ENCODE measurements at regions not wholly inside any gene's neighbourhood (a gene's known extent, or its start where the extent isn't known, plus 50 kb on each side); places are given as distances from the start of the nearest gene placed in this dataset.

DNA sequence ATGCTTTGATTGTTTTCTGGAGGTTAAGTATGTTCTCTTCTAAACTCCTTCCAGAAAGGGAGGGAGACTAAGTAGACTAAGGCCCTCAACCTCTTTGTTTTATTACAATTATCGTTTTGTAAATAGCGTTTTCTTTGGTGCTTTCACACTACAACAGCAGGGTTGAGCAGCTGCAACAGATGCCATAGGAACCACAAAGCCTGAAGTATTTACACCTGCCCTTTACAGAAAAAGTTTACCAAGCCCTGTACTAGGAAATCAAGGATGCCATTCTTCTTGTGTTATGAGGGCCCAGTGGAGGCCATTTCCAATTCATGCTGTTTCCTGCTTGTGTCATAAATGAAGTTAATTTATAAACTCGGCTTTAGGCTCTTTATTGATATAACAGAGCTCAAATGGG is 914.8 kb downstream of the DCDC2C start:
- no peak for DNase-seq

GRCh38 chr2:4618630-4619228 is 915.4 kb downstream of the DCDC2C start:
- DNase-seq: no peak

DNA sequence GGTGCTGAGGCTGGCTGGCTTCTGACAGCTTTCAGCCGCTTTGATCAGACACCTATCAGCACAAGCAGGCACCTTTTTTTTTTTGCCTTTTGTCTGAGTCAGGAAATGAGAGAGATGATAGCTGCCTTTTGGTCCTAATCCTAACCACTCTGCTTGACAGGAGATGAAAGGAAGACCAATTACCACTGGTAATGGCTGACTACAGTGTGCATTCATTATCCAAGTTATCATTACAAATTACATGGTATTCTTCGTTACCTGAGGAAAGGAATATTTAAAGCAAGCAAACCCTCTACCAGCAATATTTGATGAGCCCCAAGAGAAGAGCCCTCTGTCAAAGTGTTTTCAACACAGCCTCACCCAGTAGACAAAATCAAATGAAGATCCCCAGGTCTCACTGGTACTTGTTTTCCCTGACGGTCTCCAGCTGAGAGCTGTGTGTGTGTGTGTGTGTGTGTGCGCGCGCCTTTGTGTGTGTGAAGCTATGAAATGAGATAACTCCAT is 925.7 kb downstream of the DCDC2C start:
- no peak for DNase-seq

- no peak for DNase-seq
These were observed 931.9 kb downstream of the DCDC2C start for GRCh38 chr2:4635289-4635688.

DNA sequence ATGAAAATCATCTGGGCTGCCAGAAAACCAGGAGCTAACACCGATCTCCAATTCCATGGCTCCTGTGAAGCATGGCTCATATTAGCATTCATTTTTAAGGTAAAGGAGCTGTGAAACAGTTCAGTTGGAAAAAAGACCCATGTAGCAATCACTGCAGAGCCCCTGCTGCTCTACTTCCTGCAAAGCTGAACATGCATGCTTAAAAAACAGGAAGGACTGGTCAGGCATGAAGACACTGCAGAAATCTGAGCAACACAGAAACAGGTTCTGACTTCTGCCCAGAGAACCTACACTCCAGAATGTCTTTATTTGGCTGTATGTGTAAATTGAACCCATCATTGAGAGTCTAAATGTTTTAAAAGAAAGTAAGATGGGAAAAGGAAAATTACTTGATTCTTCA is 950.6 kb downstream of the DCDC2C start:
- DNase-seq: no peak

GRCh38 chr2:4656326-4656725 is 953.0 kb downstream of the DCDC2C start:
- no peak for DNase-seq

GRCh38 chr2:4662161-4662779 is 958.9 kb downstream of the DCDC2C start:
- no peak for DNase-seq

DNA sequence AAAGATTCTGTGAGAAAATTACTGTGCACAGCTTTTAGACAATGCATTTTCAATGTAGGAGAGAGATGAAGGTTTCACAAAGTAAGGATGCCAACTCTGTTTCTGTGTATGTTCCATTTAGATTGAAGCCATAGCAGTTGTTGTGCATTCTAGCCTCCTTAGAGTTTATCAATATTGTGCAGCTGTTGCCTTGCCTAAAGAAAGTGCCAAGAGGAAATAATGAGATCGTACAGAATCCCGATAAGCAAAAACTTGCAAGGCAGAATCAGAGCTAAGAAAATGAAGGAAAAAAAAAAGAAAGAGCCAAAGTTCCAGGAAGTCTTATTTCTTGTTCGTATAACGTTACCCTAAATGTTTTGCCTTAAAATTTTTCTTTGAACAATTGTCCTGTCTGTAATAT is 965.0 kb downstream of the DCDC2C start:
- no peak for DNase-seq

DNA sequence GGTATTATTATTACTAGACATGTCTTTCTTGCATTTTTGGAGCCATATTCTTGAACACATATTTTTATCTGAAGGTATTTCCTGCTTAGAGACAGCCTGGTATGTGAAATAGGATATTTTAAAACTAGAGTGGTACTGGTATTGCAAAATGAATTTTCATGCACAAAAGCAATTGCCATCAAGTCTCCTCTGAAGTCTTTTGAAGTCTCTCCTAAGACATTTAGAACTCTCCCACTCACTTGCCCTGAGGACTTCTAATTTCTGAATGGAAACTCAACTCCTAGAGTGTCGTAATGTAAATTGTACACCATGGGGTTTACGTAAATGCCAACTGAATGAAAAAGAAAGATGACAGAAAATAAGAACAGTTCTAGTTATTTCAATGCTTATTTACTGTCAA is 967.0 kb downstream of the DCDC2C start:
- DNase-seq: no peak

DNA sequence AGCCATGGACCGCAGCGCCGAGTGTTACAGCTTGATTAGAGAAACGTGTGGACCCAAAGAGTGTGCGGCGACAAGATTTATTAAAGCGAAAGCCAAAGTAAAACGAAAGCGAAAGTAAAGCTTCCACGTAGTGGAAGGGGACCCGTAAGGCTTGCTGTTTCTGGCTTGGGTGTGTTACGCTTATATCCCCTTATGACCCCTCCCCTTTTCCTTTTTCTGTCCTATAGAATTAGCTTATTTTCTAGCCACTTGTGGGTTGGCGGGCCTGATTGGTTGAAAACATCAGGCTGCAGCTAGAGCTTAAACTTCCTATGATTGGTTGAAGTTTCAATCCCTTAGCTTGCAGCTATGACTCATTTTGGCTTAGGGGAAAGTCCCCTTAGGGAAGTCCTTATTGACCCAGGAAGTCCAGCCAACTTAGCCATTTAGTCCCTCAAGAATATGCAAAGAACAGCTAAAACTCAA is 969.7 kb downstream of the DCDC2C start:
- DNase-seq: no peak

DNA sequence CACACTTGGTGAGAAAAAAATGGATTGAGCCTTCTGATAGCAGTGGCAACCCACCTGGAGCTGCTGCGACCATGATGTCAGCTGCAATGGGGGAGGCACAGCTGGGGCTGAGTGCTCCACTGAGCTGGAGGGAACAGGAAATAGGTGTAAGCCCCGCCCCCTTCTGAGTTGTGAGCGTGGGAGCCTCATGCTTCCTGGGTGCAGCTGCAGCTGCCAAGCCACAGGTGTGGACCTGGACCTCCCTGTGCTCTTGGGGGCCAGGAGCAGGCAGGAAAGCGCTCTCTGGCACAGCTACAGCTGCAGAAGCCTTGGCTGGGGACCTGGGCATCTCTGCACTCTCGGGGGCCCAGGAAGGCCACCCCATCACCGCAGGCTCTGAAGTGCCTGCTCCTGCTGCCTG is 970.6 kb downstream of the DCDC2C start:
- peak; percentile 31 for DNase-seq

DNA sequence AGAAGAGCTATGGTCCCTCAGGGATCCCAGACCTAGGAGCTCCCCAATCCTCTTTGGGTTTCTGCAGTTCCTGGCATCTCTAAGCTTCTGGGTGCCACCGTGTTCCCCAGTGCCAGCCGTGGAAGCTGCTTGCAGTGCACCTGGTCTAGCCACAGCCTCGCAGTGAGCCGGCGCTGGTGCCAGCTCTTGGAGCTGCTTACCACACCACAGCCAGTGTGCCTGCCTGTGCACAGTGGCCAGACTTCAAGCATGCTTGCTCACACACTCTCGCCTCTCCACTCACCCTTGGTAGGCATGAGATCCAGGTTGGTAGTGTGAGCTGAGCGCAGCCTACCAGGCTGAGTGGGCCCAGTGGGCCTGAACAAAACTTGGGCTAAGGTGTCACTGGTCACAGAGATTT is 971.9 kb downstream of the DCDC2C start:
- DNase-seq: no peak

GRCh38 chr2:4678927-4679326 is 975.6 kb downstream of the DCDC2C start:
- DNase-seq: no peak

- no peak for DNase-seq
These were observed 976.0 kb downstream of the DCDC2C start for GRCh38 chr2:4679391-4679790.

GRCh38 chr2:4684921-4685320 is 981.5 kb downstream of the DCDC2C start:
- no peak for DNase-seq

DNA sequence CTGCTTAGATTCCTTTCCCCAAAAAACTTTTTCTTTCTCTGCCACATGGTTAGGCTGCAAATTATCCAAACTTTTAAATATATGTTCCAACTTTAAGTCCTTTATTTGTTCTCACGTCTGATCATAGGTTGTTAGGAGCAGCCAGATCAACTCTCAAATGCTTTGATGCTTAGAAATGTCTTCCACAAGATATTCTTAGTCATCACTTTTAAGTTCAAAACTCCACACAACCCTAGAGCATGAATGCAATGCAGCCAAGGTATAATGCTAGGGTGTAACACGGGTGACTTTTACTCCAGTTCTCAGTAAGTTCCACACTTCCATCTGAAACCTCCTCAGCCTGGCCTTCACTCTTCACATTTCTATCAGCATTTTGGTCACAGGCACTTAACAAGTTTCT is 987.5 kb downstream of the DCDC2C start:
- no peak for DNase-seq

GRCh38 chr2:4693266-4693665 is 989.9 kb downstream of the DCDC2C start:
- DNase-seq: no peak

DNA sequence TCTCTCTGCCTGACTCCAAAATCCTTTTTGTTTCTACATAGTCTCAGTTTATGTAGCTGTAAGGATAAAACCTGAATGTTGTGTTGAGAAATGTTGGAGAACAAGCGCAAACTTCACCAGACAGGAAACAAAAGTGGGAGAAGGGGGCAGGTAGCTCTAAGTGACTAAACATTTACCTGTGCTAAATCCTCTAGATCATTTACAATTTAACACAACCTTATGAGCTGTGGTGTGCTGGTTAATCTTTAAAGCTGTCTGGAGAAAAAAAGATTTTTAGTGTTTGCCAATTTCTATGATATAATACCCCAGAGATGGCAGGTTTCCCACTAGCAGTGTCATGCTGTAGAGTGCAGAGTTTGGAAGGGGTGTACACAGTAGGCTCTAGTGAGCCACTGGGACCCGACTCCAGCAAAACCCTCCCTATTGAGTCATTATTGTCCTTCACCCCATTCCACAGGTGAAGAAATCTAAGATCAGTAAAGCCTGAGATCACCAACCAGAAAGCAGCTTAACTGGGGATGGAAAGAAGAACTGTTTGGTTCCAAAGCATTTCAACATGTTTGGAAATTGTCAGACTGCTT is 992.0 kb downstream of the DCDC2C start:
- no peak for DNase-seq

DNA sequence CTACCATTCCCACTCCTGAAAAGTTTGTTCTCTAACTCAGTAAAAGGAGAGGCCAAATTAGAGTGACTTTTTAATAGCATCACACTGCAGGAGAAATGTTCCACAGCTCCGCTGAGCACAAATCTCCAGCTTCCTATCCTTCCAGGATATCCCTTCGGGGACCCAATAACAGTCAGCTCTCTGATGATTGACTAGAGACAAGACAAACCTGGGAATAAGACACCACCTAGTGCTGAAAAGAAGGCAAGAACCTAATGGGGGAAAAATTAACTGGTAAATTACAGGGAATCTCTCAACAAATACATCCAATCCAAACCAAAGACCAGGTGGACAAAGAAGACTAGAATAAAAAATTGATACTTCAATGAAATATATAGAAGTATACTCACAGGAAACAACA is 977.1 kb upstream of the SOX11 start:
- DNase-seq: no peak

DNA sequence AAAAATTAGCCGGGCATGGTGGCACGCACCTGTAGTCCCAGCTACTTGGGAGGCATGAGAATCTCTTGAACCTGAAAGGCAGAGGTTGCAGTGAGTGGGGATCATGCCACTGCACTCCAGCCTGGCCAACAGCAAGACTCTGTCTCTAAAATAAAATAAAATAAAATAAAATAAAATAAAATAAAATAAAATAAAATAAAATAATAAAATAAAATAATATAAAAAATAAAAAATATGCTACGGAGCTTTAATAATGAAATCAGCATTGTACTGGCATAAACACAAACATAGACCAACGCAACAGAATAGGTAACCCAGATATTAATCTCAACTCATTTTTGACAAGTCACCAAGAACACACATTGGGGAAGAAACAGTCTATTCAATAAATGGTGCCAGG is 973.4 kb upstream of the SOX11 start:
- DNase-seq: no peak

DNA sequence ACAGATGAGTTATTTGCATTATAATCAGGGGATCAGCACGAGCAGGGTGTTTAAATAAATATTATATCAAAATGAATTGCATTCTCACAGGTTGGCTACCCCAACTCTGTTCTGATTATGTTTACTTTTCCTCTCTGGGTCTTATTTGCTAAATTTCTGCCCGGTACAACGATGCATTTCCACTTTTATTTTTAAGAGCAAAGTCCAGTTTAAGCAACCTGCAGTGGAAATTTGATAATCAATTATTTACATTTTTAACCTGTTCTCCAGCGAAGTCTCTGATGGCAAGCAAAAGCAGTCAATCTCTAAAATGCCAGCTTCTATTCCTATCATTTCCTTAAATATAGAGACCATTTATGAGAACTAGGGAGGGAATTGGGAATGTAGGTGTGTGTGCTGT is 966.6 kb upstream of the SOX11 start:
- DNase-seq: no peak

DNA sequence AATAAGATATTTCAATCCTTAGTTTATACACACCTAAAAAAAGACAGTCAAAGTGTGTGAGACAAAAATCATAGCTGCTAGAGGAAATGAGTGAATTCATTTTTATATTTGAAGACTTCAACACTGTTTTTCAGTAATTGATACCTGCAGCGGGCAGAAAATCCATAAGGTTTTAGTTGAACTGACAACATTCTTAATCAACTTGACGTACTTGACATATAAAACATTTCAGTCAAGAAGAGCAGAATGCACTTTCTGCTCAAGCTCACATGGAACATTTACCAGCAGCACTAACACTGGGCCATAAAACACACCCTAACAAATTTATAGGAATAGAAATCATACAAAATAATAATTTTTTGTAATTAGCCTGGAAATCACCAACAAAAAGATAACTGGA is 959.6 kb upstream of the SOX11 start:
- DNase-seq: no peak

- DNase-seq: no peak
These were observed 946.9 kb upstream of the SOX11 start for GRCh38 chr2:4745056-4745991.
